ENCODE measurements at regions not wholly inside any gene's neighbourhood (a gene's known extent, or its start where the extent isn't known, plus 50 kb on each side); places are given as distances from the start of the nearest gene placed in this dataset.

DNA sequence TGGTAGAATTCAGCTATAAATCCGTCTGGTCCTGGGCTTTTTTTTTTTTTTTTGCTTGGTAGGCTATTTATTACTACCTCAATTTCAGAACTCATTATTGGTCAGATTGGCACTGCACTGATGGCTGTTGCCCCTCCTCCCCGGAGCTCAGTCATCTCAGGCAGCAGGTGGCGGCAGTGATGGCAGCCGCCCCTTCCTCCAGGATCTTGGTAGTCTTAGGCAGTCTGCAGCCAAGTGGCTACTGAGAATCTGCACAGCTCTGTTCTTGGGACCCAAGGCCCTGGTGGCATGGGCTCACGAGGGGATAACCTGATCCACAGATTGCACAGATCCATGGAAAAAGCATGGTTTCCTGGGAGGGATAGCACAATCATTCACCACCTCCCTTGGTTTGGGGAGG is 77.9 kb downstream of the GPR85 start:
- BruUV-seq (replicated peaks): no TSS peak
- H4K20me1 ChIP-seq (ENCODE audit: insufficient read depth): no peaks in the 10 kb centered on the region
- no peaks in the 10 kb centered on the region for H3K4me1 ChIP-seq (ENCODE audit: control insufficient read depth in 1 of 2, insufficient read depth in 2 of 2, low read length in 2 of 2)
- ChIA-PET CTCF (no interaction called here), RAD21 (ENCODE audit: low non-redundant PET in 1 of 2, low total read pairs in 2 of 2, uncharacterized antibody in 2 of 2, unreplicated experiment in 2 of 2) (no interaction called here), POLR2A (no interaction called here)
- TF ChIP-seq POLR2A (IDR thresholded peaks at IDR 0.05; ENCODE audit: borderline replicate concordance, extremely low read depth, insufficient read depth, insufficient read length) (no peak), EZH2 (IDR thresholded peaks at IDR 0.05) (no peak), SIN3A (IDR thresholded peaks at IDR 0.05; ENCODE audit: low read depth) (no peak), ZNF274 (IDR thresholded peaks at IDR 0.05; ENCODE audit: low read depth, low read length) (no peak), RAD21 (IDR thresholded peaks at IDR 0.05; ENCODE audit: low read depth) (no peak), EGR1 (IDR thresholded peaks at IDR 0.05; ENCODE audit: low read depth) (no peak), ELF1 (IDR thresholded peaks at IDR 0.05; ENCODE audit: borderline replicate concordance, low read depth) (no peak)
- ATAC-seq (no peak), DNase-seq (ENCODE audit: low read depth, low spot score) (no peak)
- intact Hi-C loops (cut with micrococcal nuclease): no loop called here
- H3K4me3 ChIP-seq (replicated peaks in 1 of 2; ENCODE audit: low read depth in 1 of 2, low read length in 2 of 2): no peak overlapping the region
- no peak overlapping the region for H3K27ac ChIP-seq (ENCODE audit: low read depth, low read length)
- no peaks in the 10 kb centered on the region for H3K9me2 ChIP-seq (ENCODE audit: insufficient read depth)
- H3K36me3 ChIP-seq (ENCODE audit: control insufficient read depth in 1 of 2, insufficient read depth in 2 of 2, low read length in 2 of 2): no peaks in the 10 kb centered on the region
- no peaks in the 10 kb centered on the region for H3K9me3 ChIP-seq (ENCODE audit: control insufficient read depth in 1 of 2, insufficient read depth in 1 of 2, low read depth in 1 of 2, low read length in 2 of 2)
- no peak overlapping the region for H3K9ac ChIP-seq (ENCODE audit: low read length)
- no peak overlapping the region for H3K4me2 ChIP-seq (ENCODE audit: low read length)
- H3K27me3 ChIP-seq (ENCODE audit: insufficient read depth, low read length): no peaks in the 10 kb centered on the region
- no peak overlapping the region for H2AFZ ChIP-seq (ENCODE audit: low read depth, low read length, poor library complexity, severe bottlenecking)
- no peaks in the 10 kb centered on the region for H3K79me2 ChIP-seq (ENCODE audit: insufficient read depth, low read length)

DNA sequence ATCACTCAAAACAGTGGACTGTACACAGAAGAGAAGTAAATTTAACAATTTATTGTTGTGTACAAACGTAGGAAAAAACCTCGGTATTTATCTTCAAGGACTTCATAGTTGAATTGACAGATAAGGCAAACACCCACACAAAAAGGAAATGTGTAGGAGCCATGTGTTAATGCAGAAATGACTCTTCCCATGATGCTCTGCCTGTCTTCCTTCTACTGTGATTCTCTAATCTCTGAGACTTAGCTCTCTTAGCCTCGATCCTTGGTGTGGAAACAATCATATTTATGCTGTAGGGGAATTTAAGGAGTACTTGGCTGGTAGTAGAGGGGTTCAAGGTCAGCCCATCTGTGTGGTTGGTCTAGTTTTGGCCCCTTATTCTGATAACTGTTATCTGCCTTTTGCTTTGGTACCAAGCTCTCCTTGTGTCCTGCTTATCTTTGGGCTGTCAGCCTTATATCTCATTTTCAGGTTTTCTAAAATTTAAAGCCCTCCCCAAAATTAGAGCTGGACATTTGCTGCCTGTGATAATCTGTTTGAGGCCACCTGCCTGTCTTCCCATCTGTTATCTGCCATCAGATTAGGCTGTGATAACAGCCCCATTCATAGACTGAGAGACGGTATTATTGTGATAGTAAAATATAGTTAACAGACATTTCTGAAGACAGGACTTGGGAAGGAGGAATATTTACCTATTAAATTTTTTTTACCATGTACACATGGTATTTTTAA is 81.7 kb downstream of the GPR85 start:
- Histone ChIP-seq H4K20me1 (ENCODE audit: insufficient read depth) (no peaks in the 10 kb centered on the region), H3K79me2 (ENCODE audit: insufficient read depth, low read length) (no peaks in the 10 kb centered on the region), H3K9ac (ENCODE audit: low read length) (no peak overlapping the region), H3K4me1 (ENCODE audit: control insufficient read depth in 1 of 2, insufficient read depth in 2 of 2, low read length in 2 of 2) (no peaks in the 10 kb centered on the region), H3K36me3 (ENCODE audit: control insufficient read depth in 1 of 2, insufficient read depth in 2 of 2, low read length in 2 of 2) (no peaks in the 10 kb centered on the region), H3K4me2 (ENCODE audit: low read length) (no peak overlapping the region), H2AFZ (ENCODE audit: low read depth, low read length, poor library complexity, severe bottlenecking) (no peak overlapping the region), H3K27me3 (ENCODE audit: insufficient read depth, low read length) (no peaks in the 10 kb centered on the region), H3K9me3 (ENCODE audit: control insufficient read depth in 1 of 2, insufficient read depth in 1 of 2, low read depth in 1 of 2, low read length in 2 of 2) (no peaks in the 10 kb centered on the region), H3K9me2 (ENCODE audit: insufficient read depth) (no peaks in the 10 kb centered on the region), H3K27ac (ENCODE audit: low read depth, low read length) (no peak overlapping the region), H3K4me3 (replicated peaks in 1 of 2; ENCODE audit: low read depth in 1 of 2, low read length in 2 of 2) (no peak overlapping the region)
- ChIA-PET POLR2A (no interaction called here), RAD21 (ENCODE audit: low non-redundant PET in 1 of 2, low total read pairs in 2 of 2, uncharacterized antibody in 2 of 2, unreplicated experiment in 2 of 2) (no interaction called here), CTCF (no interaction called here)
- intact Hi-C loops (cut with micrococcal nuclease): no loop called here
- no TSS peak for BruUV-seq (replicated peaks)
- DNase-seq (ENCODE audit: low read depth, low spot score): no peak
- ATAC-seq: no peak
- TF ChIP-seq EZH2 (IDR thresholded peaks at IDR 0.05): no peak
- no peak for TF ChIP-seq JUND (IDR thresholded peaks at IDR 0.05)
- TF ChIP-seq EGR1 (IDR thresholded peaks at IDR 0.05; ENCODE audit: low read depth): no peak
- TF ChIP-seq POLR2AphosphoS5 (IDR thresholded peaks at IDR 0.05; ENCODE audit: low read depth, low read length): no peak
- TF ChIP-seq, protein P1, sequence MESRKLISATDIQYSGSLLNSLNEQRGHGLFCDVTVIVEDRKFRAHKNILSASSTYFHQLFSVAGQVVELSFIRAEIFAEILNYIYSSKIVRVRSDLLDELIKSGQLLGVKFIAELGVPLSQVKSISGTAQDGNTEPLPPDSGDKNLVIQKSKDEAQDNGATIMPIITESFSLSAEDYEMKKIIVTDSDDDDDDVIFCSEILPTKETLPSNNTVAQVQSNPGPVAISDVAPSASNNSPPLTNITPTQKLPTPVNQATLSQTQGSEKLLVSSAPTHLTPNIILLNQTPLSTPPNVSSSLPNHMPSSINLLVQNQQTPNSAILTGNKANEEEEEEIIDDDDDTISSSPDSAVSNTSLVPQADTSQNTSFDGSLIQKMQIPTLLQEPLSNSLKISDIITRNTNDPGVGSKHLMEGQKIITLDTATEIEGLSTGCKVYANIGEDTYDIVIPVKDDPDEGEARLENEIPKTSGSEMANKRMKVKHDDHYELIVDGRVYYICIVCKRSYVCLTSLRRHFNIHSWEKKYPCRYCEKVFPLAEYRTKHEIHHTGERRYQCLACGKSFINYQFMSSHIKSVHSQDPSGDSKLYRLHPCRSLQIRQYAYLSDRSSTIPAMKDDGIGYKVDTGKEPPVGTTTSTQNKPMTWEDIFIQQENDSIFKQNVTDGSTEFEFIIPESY (IDR thresholded peaks at IDR 0.05; ENCODE audit: extremely low read depth, insufficient replicate concordance, low read length): no peak
- no peak for TF ChIP-seq RAD21 (IDR thresholded peaks at IDR 0.05; ENCODE audit: low read depth)
- no peak for TF ChIP-seq SIN3A (IDR thresholded peaks at IDR 0.05; ENCODE audit: low read depth)
- TF ChIP-seq ZFX (IDR thresholded peaks at IDR 0.05): no peak
- no peak for TF ChIP-seq SRF (IDR thresholded peaks at IDR 0.05; ENCODE audit: low read depth)
- TF ChIP-seq, protein P2, sequence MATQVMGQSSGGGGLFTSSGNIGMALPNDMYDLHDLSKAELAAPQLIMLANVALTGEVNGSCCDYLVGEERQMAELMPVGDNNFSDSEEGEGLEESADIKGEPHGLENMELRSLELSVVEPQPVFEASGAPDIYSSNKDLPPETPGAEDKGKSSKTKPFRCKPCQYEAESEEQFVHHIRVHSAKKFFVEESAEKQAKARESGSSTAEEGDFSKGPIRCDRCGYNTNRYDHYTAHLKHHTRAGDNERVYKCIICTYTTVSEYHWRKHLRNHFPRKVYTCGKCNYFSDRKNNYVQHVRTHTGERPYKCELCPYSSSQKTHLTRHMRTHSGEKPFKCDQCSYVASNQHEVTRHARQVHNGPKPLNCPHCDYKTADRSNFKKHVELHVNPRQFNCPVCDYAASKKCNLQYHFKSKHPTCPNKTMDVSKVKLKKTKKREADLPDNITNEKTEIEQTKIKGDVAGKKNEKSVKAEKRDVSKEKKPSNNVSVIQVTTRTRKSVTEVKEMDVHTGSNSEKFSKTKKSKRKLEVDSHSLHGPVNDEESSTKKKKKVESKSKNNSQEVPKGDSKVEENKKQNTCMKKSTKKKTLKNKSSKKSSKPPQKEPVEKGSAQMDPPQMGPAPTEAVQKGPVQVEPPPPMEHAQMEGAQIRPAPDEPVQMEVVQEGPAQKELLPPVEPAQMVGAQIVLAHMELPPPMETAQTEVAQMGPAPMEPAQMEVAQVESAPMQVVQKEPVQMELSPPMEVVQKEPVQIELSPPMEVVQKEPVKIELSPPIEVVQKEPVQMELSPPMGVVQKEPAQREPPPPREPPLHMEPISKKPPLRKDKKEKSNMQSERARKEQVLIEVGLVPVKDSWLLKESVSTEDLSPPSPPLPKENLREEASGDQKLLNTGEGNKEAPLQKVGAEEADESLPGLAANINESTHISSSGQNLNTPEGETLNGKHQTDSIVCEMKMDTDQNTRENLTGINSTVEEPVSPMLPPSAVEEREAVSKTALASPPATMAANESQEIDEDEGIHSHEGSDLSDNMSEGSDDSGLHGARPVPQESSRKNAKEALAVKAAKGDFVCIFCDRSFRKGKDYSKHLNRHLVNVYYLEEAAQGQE (IDR thresholded peaks at IDR 0.05; ENCODE audit: low read depth): no peak
- TF ChIP-seq ZNF274 (IDR thresholded peaks at IDR 0.05; ENCODE audit: low read depth, low read length): no peak
